ENCODE measurements at regions not wholly inside any gene's neighbourhood (a gene's known extent, or its start where the extent isn't known, plus 50 kb on each side); places are given as distances from the start of the nearest gene placed in this dataset.

GRCh38 chr20:50426866-50427718 lies 83.1 kb upstream of the PTPN1 start:
- peaks cover 29% of the 10 kb centered on the region for H3F3A ChIP-seq (ENCODE audit: insufficient read depth, low read depth)
- POLR2A ChIA-PET (ENCODE audit: unreplicated experiment), result interaction anchor here (0.7 kb wide), 1 partner anchor 26 kb away, joined by 10 read pairs; no protein-coding TSS in a partner anchor
- H3K4me2 ChIP-seq, result no peak overlapping the region
- CTCF ChIA-PET, result interaction anchor here (0.6 kb wide), 1 partner anchor 151 kb away, joined by 3 read pairs; no protein-coding TSS in a partner anchor
- H3K9me2 ChIP-seq (ENCODE audit: insufficient read depth), result no peaks in the 10 kb centered on the region
- H3K4me1 ChIP-seq (replicated peaks; ENCODE audit: insufficient read depth), result peaks cover 50% of the 10 kb centered on the region
- H3K27me3 ChIP-seq (ENCODE audit: insufficient read depth, low read depth), result no peaks in the 10 kb centered on the region
- H3K9me3 ChIP-seq (ENCODE audit: insufficient read depth, low read depth), result no peaks in the 10 kb centered on the region
- no peak for DNase-seq
- no peak overlapping the region for H3K27ac ChIP-seq
- no peaks in the 10 kb centered on the region for H3K79me2 ChIP-seq (ENCODE audit: low read depth)
- intact Hi-C loops (cut with micrococcal nuclease; ENCODE audit: unreplicated experiment), result no loop called here
- TF ChIP-seq CTCF (conservative IDR thresholded peaks at IDR 0.05), result no peak
- no peak for TF ChIP-seq EZH2 (IDR thresholded peaks at IDR 0.05; ENCODE audit: low read depth)
- H4K20me1 ChIP-seq (ENCODE audit: insufficient read depth), result no peaks in the 10 kb centered on the region
- H2AFZ ChIP-seq, result no peak overlapping the region
- H3K4me3 ChIP-seq, result no peak overlapping the region
- BruUV-seq (replicated peaks), result no TSS peak
- no peaks in the 10 kb centered on the region for H3K36me3 ChIP-seq (ENCODE audit: low read depth)

- no peaks in the 10 kb centered on the region for H3K36me3 ChIP-seq (ENCODE audit: low read depth)
- H3K4me1 ChIP-seq (replicated peaks; ENCODE audit: insufficient read depth), result peaks cover 45% of the 10 kb centered on the region
- ChIA-PET POLR2A (ENCODE audit: unreplicated experiment) (no interaction called here), CTCF (no interaction called here)
- intact Hi-C loops (cut with micrococcal nuclease; ENCODE audit: unreplicated experiment), result no loop called here
- no peak for DNase-seq
- no peak overlapping the region for H3K27ac ChIP-seq
- no peak overlapping the region for H3K4me3 ChIP-seq
- no peaks in the 10 kb centered on the region for H3K9me2 ChIP-seq (ENCODE audit: insufficient read depth)
- H3F3A ChIP-seq (ENCODE audit: insufficient read depth, low read depth), result peaks cover 24% of the 10 kb centered on the region
- no peak overlapping the region for H3K4me2 ChIP-seq
- H2AFZ ChIP-seq, result no peak overlapping the region
- BruUV-seq (replicated peaks), result no TSS peak
- no peaks in the 10 kb centered on the region for H3K79me2 ChIP-seq (ENCODE audit: low read depth)
- no peaks in the 10 kb centered on the region for H3K27me3 ChIP-seq (ENCODE audit: insufficient read depth, low read depth)
- H3K9me3 ChIP-seq (ENCODE audit: insufficient read depth, low read depth), result no peaks in the 10 kb centered on the region
- TF ChIP-seq EZH2 (IDR thresholded peaks at IDR 0.05; ENCODE audit: low read depth), result no peak
- TF ChIP-seq CTCF (conservative IDR thresholded peaks at IDR 0.05), result no peak
- no peaks in the 10 kb centered on the region for H4K20me1 ChIP-seq (ENCODE audit: insufficient read depth)
Observed at GRCh38 chr20:50427719-50428083, 82.5 kb upstream of the PTPN1 start.

- H3K9me3 ChIP-seq (ENCODE audit: insufficient read depth, low read depth), result no peaks in the 10 kb centered on the region
- no peaks in the 10 kb centered on the region for H3K36me3 ChIP-seq (ENCODE audit: low read depth)
- POLR2A ChIA-PET (ENCODE audit: unreplicated experiment), result no interaction called here
- H3F3A ChIP-seq (ENCODE audit: insufficient read depth, low read depth), result peaks cover 28% of the 10 kb centered on the region
- intact Hi-C loops (cut with micrococcal nuclease; ENCODE audit: unreplicated experiment), result no loop called here
- H2AFZ ChIP-seq, result no peak overlapping the region
- no peak overlapping the region for H3K4me2 ChIP-seq
- TF ChIP-seq CTCF (conservative IDR thresholded peaks at IDR 0.05) (no peak), EZH2 (IDR thresholded peaks at IDR 0.05; ENCODE audit: low read depth) (no peak)
- H3K27ac ChIP-seq, result no peak overlapping the region
- peaks cover 42% of the 10 kb centered on the region for H3K4me1 ChIP-seq (replicated peaks; ENCODE audit: insufficient read depth)
- no peak for DNase-seq
- no peaks in the 10 kb centered on the region for H4K20me1 ChIP-seq (ENCODE audit: insufficient read depth)
- no peak overlapping the region for H3K4me3 ChIP-seq
- CTCF ChIA-PET, result no interaction called here
- no TSS peak for BruUV-seq (replicated peaks)
- no peaks in the 10 kb centered on the region for H3K79me2 ChIP-seq (ENCODE audit: low read depth)
- no peaks in the 10 kb centered on the region for H3K27me3 ChIP-seq (ENCODE audit: insufficient read depth, low read depth)
- no peaks in the 10 kb centered on the region for H3K9me2 ChIP-seq (ENCODE audit: insufficient read depth)
Observed at GRCh38 chr20:50428097-50428828, 81.9 kb upstream of the PTPN1 start.

Data from PC-9 (cell line).